ENCODE measurements at regions not wholly inside any gene's neighbourhood (a gene's known extent, or its start where the extent isn't known, plus 50 kb on each side); places are given as distances from the start of the nearest gene placed in this dataset.

DNA sequence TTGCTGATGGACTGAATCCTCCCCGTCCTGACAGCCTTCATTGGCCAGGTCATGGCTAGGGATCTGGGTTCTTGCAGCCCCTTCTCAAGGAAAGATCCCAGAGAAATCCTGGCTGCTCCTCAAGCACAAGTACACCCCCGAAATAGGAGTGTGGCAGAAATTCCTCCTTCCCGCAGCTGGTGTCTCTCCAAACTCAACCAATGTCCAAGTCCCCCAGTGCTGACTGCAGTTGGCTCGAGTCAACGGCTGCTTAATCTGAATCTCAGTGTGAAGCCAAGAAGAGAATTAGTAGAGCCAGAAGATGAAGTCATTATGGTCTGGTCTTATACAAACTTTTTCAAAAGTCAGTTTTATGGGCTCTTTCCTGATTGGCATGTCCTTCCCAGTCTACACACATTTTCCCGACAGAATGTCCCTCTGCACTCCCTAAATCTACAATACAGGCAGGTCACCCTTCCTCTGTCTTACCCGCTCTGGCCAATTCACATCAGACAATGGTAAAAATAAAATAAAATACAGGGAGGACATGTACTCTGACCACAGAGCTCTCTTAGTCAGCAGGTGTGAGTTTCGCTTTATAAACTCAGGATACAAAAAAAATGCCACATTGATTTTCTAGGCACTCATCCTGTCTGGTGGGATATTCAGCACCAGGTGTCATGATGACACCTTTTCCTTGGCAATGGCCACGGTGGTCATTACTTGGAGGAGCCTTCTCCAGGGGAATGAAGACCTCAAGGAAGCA lies 76.9 kb upstream of the PAPOLG start:
- TF ChIP-seq, protein P1, sequence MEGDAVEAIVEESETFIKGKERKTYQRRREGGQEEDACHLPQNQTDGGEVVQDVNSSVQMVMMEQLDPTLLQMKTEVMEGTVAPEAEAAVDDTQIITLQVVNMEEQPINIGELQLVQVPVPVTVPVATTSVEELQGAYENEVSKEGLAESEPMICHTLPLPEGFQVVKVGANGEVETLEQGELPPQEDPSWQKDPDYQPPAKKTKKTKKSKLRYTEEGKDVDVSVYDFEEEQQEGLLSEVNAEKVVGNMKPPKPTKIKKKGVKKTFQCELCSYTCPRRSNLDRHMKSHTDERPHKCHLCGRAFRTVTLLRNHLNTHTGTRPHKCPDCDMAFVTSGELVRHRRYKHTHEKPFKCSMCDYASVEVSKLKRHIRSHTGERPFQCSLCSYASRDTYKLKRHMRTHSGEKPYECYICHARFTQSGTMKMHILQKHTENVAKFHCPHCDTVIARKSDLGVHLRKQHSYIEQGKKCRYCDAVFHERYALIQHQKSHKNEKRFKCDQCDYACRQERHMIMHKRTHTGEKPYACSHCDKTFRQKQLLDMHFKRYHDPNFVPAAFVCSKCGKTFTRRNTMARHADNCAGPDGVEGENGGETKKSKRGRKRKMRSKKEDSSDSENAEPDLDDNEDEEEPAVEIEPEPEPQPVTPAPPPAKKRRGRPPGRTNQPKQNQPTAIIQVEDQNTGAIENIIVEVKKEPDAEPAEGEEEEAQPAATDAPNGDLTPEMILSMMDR (IDR thresholded peaks at IDR 0.05): no peak
- no peak for TF ChIP-seq POLR2A (IDR thresholded peaks at IDR 0.05)

All from lower leg skin (tissue), 3 donors.